NCI-H2227 (cell line): ENCODE measurements at regions not wholly inside any gene's neighbourhood (a gene's known extent, or its start where the extent isn't known, plus 50 kb on each side); places are given as distances from the start of the nearest gene placed in this dataset.

Experiments
- DNase-seq: peaks from one replicate; lab custom pipeline; 2025; ENCODE audit not compliant: unreplicated experiment; lab: John Stamatoyannopoulos, UW

- no peak for DNase-seq
Observed at GRCh38 chr11:43197379-43197778, 114.4 kb upstream of the API5 start.

DNA sequence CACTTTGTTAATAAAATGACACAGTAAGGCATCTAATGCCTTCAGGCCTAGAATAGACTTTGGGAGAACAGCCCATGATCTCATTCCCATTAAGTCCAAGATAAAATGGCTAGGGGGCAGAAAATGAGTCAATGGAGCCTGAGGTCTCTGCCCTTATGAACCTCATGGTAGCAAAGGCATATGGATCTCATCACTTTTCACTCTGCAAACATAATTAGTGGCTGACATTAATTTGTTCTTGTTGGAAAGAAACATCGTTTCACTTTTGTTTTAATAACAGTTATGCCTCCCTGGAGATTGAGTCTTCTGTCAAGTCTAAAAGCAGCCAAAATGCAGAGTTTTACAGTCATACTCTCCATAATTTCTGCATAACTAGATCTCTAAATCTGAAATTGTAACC is 111.8 kb upstream of the API5 start:
- no peak for DNase-seq

DNA sequence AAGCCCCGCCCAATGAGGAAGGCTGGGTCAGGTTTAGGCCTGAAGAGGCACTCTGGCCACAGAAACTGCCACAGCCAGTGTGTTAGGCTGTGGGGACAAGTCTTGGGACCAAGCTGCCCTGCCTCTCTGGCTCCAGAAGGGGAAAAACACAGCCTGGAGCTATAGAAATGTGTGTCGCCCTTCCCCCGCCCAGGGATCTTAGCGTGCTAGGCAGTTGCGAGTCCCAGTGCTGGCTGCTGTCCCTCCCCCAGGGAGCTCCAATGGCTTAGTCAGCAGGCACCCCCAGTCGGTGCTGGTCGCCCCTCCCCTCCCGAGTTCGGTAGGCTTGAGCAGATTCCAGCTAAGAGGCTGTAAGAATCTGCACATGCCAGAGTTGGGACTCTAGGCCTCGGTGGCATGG is 99.5 kb upstream of the API5 start:
- DNase-seq, result peak; percentile 22

- DNase-seq, result no peak
Observed at GRCh38 chr11:43214471-43214870, 97.3 kb upstream of the API5 start.

DNA sequence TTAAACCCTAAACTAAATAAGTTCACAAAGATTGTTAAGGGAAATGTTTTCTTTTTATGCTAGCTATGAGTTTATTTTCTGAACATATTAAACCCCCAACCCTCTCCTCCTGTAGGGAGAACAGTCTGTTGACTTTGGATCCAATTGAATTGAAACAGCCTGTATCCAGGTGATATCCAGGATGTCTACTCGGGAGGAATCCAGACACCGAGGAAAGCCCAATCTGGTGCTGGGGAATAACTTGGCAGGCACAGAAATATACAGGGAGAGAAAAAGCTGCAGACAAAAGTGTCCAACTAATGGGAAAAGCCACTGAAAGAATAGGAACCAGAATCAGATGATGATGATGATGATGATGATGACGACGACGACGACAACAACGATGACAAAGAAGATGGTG is 93.9 kb upstream of the API5 start:
- DNase-seq, result no peak

GRCh38 chr11:43222215-43222614 is 89.6 kb upstream of the API5 start:
- DNase-seq, result no peak

GRCh38 chr11:43223026-43223425 is 88.8 kb upstream of the API5 start:
- no peak for DNase-seq

DNA sequence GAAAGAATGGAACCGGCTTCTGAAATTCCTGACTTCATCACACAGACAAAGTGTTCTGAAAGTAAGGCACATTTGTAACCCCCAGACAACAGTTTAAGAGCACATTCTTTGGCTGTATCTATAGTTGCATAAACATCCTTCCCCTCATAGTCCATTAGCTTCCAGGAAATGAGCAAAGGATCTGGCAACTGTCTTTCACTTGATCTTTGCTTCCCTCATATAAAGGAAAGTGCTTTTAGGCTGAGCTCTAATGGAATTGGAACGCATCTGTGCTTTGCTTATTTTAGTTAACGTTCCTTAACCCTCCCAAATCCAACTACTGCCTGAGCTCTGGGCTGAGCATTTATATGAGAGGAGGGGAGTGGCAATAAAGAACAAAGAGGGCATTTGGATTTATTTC is 76.9 kb upstream of the API5 start:
- no peak for DNase-seq

GRCh38 chr11:43238341-43238740 is 73.5 kb upstream of the API5 start:
- no peak for DNase-seq

DNA sequence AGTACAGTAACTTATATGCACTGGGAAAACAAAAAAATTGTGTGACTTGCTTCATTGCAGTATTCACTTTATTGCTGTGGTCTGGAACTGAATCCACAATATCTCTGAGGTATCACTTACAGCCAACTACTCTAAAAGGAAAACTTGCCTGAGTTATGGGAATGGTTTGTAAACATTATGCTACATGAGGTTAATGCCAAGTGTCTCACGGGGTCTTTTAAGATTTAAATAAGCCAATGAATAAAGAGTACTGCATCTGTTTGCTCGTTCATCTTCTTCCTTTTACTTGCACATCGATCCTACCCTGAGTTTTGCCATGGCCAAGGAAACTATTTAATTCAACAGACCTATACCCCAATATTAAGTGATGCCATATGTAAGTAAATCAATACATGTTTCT is 72.0 kb upstream of the API5 start:
- no peak for DNase-seq

DNA sequence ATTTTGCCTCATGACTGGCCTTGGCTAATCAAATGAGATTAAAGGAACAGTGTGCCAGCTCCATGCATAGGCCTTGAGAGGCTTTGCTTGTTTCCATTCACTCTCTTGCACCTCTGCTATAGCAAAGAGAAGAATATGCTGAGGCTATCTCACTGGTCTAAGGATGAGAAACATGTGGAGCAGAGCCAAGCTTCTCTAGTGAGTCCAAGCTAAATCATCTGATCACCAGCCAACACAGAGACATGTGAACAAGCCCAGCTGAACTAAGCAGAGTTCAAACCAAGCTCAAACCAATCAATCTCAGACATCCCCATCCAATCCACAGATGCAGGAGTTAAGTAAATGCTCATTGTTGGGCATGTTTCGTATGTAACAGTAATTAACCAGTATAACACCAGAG is 69.4 kb upstream of the API5 start:
- no peak for DNase-seq

DNA sequence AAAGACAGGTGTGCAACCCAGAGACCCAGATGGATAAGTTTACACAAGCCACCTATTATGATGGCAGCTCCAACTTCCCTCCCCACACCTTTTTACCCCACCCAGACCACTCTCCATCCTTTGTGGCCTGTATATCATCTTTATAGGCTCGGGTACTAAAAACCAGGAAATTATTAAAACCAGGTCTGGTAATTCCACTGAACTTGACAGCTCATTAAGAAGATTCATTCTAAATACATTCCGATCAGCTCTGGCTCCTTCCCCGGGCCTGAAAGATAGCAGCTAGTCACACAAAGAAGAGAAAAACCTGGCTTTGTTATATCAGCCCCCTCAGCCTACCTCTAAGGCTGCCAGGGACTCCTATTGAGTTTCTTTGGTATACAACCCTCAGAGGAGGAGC is 67.9 kb upstream of the API5 start:
- no peak for DNase-seq

DNA sequence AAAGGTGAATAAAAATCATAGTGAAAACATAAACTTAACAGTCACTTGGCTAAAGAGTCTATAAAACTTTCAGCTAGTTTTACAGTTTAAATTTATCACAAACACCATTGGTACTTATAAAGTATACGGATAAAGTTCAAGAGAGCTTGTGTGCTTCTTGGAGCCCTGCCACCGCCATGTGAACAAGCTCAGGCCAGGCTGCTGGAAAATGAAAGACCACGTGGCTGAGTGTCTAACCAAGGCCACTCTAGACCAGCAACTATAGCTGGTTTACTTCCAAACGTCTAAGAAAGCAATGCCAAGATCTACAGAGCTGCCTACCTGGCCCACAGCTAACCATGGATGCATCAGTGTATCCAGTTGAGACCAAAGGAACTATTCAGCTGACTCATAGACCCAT is 66.3 kb upstream of the API5 start:
- DNase-seq, result no peak

- DNase-seq, result no peak
Observed at GRCh38 chr11:43250309-43250708, 61.5 kb upstream of the API5 start.

DNA sequence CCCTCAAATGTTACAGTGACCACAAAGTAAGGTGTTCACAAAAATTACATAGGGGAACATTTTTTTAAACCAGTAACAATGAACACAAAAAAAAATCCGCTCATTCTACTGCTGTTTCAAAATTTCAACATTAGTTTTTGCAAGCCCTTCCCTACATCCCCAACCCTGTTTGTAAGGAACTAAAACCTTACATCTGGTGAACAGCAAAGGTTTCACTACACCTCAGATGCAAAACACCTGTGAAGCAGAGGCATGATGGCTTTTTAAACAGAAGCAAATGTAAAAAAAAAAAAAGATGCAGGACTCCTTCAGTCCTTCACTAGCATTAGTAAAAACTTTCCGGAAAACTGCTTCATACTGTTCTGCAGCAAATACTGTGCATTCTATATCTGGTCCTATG is 50.0 kb upstream of the API5 start:
- DNase-seq, result no peak
